ENCODE measurements at regions not wholly inside any gene's neighbourhood (a gene's known extent, or its start where the extent isn't known, plus 50 kb on each side); places are given as distances from the start of the nearest gene placed in this dataset.

GRCh38 chr12:46071769-46072624, 81.6 kb upstream of the SCAF11 start:
- Histone ChIP-seq H3K27ac (ENCODE audit: low read length) (no peak overlapping the region), H3F3A (ENCODE audit: insufficient read depth, low read length, poor library complexity, severe bottlenecking) (no peaks in the 10 kb centered on the region), H3K36me3 (ENCODE audit: insufficient read depth, low read length) (no peaks in the 10 kb centered on the region), H3K4me3 (ENCODE audit: low read length) (no peak overlapping the region), H4K20me1 (ENCODE audit: insufficient read depth) (no peaks in the 10 kb centered on the region), H3K9ac (ENCODE audit: low read length) (no peak overlapping the region), H3K9me2 (ENCODE audit: insufficient read depth, low read length) (no peaks in the 10 kb centered on the region), H2AFZ (ENCODE audit: low read depth, low read length) (no peak overlapping the region), H3K79me2 (replicated peaks; ENCODE audit: insufficient read depth, low read length) (no peaks in the 10 kb centered on the region), H3K9me3 (ENCODE audit: low read length) (no peaks in the 10 kb centered on the region), H3K4me2 (ENCODE audit: low read length) (no peak overlapping the region), H3K27me3 (ENCODE audit: insufficient read depth, low read depth, low read length) (no peaks in the 10 kb centered on the region)
- TF ChIP-seq SMC3 (conservative IDR thresholded peaks at IDR 0.05; ENCODE audit: poor library complexity) (peak; percentile 31), CTCF (IDR thresholded peaks at IDR 0.05; ENCODE audit: poor library complexity, severe bottlenecking) (peak; percentile 41), RAD21 (conservative IDR thresholded peaks at IDR 0.05) (peak; percentile 39), POLR2AphosphoS5 (IDR thresholded peaks at IDR 0.05) (no peak)

- no peaks in the 10 kb centered on the region for H3K9me2 ChIP-seq (ENCODE audit: insufficient read depth, low read length)
- no peak for TF ChIP-seq CTCF (IDR thresholded peaks at IDR 0.05; ENCODE audit: poor library complexity, severe bottlenecking)
- no peak for TF ChIP-seq REST (IDR thresholded peaks at IDR 0.05; ENCODE audit: borderline replicate concordance)
- TF ChIP-seq RAD21 (conservative IDR thresholded peaks at IDR 0.05): no peak
- TF ChIP-seq EZH2 (IDR thresholded peaks at IDR 0.05; ENCODE audit: borderline replicate concordance, insufficient read depth, low read length, poor library complexity, severe bottlenecking): no peak
- TF ChIP-seq TAF1 (IDR thresholded peaks at IDR 0.05; ENCODE audit: low read depth): no peak
- TF ChIP-seq MXI1 (conservative IDR thresholded peaks at IDR 0.05; ENCODE audit: poor library complexity, severe bottlenecking): no peak
- TF ChIP-seq EP300 (conservative IDR thresholded peaks at IDR 0.05; ENCODE audit: poor library complexity, severe bottlenecking): no peak
- no peak for TF ChIP-seq SMC3 (conservative IDR thresholded peaks at IDR 0.05; ENCODE audit: poor library complexity)
- TF ChIP-seq POLR2AphosphoS5 (IDR thresholded peaks at IDR 0.05): no peak
- H3K4me2 ChIP-seq (ENCODE audit: low read length): no peak overlapping the region
- no peaks in the 10 kb centered on the region for H3F3A ChIP-seq (ENCODE audit: insufficient read depth, low read length, poor library complexity, severe bottlenecking)
- H3K27ac ChIP-seq (ENCODE audit: low read length): no peak overlapping the region
- no peaks in the 10 kb centered on the region for H4K20me1 ChIP-seq (ENCODE audit: insufficient read depth)
- H3K4me3 ChIP-seq (ENCODE audit: low read length): no peak overlapping the region
- no peaks in the 10 kb centered on the region for H3K27me3 ChIP-seq (ENCODE audit: insufficient read depth, low read depth, low read length)
- no peaks in the 10 kb centered on the region for H3K9me3 ChIP-seq (ENCODE audit: low read length)
- H3K79me2 ChIP-seq (replicated peaks; ENCODE audit: insufficient read depth, low read length): no peaks in the 10 kb centered on the region
- H2AFZ ChIP-seq (ENCODE audit: low read depth, low read length): no peak overlapping the region
- H3K9ac ChIP-seq (ENCODE audit: low read length): no peak overlapping the region
- no peaks in the 10 kb centered on the region for H3K36me3 ChIP-seq (ENCODE audit: insufficient read depth, low read length)
Observed at GRCh38 chr12:46071335-46071734, 81.0 kb upstream of the SCAF11 start.
